ENCODE measurements at regions not wholly inside any gene's neighbourhood (a gene's known extent, or its start where the extent isn't known, plus 50 kb on each side); places are given as distances from the start of the nearest gene placed in this dataset.
"Not testable (repeated sequence)": the region's sequence is repeated elsewhere in the genome, so short reads cannot be mapped to it uniquely, and the experiment has no call there.

DNA sequence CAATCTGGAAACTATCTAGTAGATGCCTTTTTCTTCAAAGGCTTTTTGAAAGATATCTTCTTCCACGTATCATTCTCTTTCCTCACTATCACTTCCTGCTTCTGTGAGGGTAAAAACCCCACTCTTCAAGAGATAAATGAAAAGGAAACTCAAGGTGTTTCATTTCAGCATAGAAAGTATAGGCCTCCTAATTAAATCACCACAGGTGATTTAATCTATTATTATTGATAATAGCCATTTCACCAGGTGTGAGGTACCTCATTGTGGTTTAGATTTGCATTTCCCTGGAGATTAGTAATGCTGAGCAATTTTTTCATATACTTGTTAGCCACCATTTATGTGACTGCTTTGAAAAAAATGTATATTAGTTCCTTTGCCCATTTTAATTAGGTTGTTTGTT lies 92.0 kb upstream of the EMCN start:
- no peak for DNase-seq

DNA sequence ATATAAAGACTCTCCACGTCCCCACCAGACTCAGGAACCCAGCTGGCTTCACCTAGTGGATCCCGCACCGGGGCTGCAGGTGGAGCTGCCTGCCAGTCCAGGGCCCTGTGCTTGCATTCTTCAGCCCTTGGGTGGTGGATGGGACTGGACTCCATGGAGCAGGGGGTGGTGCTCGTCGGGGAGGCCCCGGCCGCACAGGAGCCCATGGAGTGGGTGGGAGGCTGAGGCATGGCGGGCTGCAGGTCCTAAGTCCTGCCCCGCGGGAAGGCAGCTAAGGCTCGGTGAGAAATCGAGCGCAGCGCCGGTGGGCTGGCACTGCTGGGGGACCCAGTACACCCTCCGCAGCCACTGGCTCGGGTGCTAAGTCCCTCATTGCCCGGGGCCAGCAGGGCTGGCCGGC lies 90.8 kb upstream of the EMCN start:
- DNase-seq: not testable (repeated sequence)

DNA sequence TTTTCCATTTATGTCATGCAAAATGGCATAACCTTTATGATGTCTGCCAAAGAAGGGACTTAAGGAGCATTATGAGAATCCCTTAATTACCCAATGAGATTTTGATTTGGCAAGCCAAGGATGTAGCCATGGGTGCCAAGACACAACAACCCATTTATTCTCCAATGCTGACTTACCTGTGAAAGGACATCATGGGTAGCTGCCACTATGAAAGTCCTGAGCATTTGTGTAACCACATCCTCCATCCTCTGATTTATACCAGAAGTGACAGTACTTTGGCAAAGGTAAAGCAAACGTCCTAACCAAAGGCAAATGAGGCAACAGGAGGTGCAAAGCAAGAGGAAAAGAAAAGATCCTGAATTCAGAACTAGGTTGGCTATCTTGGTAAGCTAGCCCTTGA lies 87.3 kb upstream of the EMCN start:
- DNase-seq: no peak

DNA sequence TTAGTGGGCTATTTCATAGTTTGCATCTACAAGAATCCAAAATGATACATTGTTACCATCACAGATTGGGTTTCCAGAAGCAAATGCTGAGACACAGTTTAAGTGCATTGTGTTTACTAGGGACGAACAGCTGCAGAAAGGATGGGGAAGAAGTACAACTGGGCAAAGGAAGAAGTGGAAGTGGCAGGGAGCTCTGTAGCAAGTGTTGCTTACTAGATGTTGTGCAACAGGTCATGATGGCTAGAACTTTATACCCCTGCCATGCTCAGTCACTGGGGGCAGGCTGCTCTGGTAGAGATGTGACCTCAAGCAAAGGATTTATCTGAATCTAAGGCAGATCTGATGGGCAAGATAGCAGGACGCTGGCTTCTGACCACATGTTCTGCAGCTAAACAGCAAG lies 76.1 kb upstream of the EMCN start:
- no peak for DNase-seq

DNA sequence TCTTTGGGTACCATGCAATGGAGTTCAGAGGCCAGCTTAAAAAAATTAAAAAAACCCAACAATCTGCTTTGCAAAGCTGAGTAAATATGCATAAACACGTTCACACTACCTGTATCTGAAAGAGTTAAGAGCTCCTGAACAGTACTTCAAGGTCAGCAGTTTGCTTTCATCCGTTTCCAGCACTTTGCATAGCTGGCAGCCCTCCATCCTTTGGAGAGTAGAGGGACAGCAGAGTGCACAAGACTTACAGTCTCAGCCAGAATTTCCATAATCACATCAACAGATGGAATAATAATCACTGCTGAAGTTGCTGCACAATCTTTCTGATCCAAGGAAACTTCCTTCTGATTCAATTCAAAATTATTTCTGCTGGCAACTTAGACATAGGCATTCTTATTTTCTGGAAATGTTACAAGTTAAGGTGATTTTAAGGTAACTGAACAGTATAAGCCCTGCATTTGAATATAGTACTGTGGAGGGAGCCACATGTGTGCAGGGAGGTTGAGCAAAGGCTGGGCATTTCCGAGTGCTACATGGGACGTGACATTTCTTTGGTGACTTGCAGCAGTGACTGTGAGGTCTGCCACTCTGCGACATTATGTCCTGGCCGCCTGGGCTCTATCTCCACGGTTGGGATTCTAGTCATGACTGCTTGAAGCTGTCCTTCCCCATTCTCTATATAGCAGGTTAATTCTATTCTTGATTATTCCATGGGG lies 73.5 kb upstream of the EMCN start:
- no peak for DNase-seq

DNA sequence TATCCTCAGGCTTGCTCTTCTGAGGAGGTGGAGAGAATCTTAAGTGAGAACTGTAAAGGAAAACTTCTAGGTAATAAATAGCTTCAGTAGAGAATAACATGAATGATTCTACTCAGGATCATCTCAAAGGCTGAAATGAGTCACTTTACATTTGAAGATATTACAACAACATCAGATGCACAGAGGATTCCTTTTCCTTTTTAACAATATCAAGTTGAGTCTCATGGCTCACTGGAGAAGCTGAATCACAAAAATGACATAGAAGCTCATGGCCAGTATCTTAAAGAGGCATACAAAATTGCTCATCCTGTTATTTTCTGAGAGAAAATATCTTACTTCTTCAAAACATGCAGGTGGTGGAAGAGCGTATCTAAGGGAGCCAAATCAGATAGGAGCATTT lies 72.5 kb upstream of the EMCN start:
- no peak for DNase-seq

DNA sequence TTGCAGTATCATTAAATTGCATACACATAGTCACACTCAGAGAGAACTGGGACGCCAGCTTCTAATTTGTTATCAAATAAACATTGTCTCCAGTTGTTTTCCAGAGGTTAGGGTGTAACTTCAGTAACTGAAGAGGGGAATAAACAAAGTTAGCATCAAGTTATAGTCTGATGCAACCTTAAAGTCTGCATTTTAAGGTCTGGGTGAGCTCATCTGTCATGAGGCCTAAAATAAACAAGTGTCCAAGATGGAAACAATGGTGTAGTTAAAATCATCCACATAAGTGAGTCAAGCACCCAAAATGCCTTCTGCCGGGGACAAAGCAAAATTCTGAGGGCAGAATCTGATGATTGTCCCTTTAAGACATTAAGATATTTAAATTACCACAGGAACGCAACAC lies 70.3 kb upstream of the EMCN start:
- DNase-seq: no peak

DNA sequence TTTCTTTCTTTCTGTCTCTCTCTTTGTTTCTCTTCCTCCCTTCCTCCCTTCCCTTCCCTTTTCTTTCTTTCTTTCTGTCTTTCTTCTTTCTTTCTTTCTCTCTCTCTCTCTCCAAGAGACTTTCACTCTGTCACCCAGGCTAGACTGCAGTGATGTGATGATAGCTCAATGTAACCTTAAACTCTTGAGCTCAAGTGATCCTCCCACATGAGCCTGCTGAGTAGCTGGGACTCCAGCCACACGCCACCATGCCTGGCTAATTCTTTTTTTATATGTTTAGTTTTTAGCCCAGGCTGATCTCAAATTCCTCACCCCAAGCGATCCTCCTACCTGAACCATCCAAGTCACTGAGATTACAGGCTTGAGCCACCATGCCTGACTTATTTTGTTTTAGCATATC lies 64.3 kb upstream of the EMCN start:
- DNase-seq: no peak

DNA sequence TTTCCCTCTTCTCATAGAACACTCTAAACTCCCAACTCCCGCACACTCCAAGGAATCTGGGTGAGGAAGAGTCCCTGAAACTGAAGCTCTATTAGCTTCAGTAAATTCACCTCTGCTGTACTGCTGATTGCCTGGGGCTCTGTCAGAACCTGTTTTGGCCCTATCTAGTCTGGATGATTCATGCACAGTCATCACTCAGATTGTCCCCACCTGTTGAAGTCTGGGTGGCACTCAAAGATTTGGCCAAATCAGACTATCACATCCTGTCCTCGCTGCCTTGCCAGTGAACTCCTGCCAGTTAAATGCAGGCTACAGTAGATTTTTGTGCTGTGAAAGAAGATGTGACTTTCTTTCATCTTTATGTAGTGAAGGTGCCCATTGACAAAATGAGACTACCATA lies 63.5 kb upstream of the EMCN start:
- no peak for DNase-seq

DNA sequence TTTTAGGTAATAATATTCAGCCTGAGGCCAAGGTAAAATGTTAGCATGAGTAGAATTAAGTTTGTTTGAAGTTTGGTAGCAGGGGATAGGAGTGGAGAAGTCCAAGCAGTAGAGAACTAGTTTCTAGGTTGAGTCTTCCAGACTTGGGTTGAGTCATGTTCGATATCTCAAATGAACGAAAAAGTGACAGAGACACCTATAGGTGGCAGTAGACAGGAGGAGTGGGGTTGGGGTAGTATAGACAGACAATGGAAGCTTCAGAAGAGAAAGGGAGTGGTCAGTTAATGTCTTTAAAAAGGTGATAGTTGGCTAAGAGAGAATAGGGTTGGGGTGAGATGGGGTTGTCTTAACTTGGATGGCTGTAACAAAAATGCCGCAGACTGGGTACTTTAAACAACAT lies 58.7 kb upstream of the EMCN start:
- no peak for DNase-seq

DNA sequence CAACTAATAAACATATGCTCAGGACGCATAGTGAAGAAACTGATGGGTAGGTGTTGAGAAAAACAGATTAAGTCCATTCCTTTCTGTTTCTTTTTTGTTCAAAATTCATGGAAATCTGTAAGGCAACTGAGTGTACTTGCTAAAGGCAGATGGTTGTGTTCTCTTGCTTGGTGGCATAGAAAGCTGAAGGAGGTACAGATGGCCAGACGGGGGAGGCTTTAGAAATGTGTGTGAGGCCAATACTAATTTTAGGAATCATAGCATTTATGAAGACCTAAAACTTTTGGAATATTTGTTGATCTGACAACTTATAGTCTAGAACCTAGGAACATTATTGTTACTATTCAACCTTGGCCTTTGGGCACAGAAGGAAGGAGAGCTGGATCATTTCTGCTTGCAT lies 56.8 kb upstream of the EMCN start:
- DNase-seq: no peak

DNA sequence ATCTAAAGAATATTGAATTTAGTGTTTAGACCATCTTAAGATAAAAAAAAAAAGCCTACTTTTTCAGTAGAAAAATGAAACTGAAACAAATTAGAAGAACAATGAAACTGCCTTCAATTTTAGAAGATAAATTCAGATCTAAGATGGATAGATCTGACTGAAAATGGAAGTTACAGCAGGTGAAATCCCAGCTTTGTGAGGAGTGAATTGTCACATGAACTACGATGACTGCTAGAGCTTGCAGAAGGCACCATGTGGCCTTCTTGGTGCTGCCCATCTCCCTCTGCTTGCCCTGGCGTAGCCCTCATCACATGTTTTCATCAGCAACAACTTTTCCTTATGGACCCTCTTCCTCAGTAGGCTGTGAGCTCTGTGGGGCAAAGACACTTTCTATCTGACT lies 51.4 kb upstream of the EMCN start:
- DNase-seq: no peak
